MG63 (cell line): ENCODE measurements at regions not wholly inside any gene's neighbourhood (a gene's known extent, or its start where the extent isn't known, plus 50 kb on each side); places are given as distances from the start of the nearest gene placed in this dataset.

Source experiments
- DNase-seq: peaks from one replicate; pipeline ENCODE4 v3.0.0-alpha.2; 2020
- H3K27me3 ChIP-seq: fragments of 250-450 bp; sonication (Bioruptor Pico); 2 replicates; pipeline ENCODE4 v1.5.1; 2020; ENCODE audit warnings: mild to moderate bottlenecking, moderate library complexity
- H3K36me3 ChIP-seq: fragments of 250-450 bp; sonication (Bioruptor Pico); 2 replicates; pipeline ENCODE4 v1.5.1; 2020; ENCODE audit warnings: mild to moderate bottlenecking, moderate library complexity
- H3K4me3 ChIP-seq: fragments of 250-450 bp; sonication (Bioruptor Pico); 2 replicates; pipeline ENCODE4 v1.5.1; 2020; ENCODE audit warnings: mild to moderate bottlenecking, moderate library complexity
- H3K9me3 ChIP-seq: fragments of 250-450 bp; sonication (Bioruptor Pico); 2 replicates; pipeline ENCODE4 v1.5.1; 2020; ENCODE audit warnings: mild to moderate bottlenecking, moderate library complexity

DNA sequence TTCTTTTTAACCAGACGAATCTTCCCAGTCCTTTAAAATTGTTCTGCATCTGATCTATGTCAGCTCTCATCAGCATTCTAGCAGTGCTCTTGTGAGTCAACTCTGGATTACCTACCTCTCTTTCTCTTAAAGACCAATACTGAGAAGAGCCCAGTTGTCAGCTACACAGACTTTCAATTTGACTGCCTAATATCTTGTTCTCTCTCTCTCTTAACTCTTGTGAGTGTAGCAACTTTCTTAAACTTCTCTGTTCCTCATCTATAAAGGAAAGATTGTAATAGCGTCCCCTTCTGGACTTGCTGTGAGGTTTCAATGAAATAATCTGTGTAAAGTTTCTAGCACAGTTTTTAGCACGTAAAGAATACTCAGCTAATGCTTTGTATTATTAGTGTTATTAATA is 499.3 kb upstream of the ADAMTS5 start:
- H3K4me3 ChIP-seq, result no peak overlapping the region
- no peak for DNase-seq
- H3K9me3 ChIP-seq, result peaks cover 4% of the 10 kb centered on the region; the same call in 1 of the 2 replicates
- no peaks in the 10 kb centered on the region for H3K27me3 ChIP-seq
- H3K36me3 ChIP-seq, result no peaks in the 10 kb centered on the region

GRCh38 chr21:27464648-27465047 is 497.8 kb upstream of the ADAMTS5 start:
- no peak overlapping the region for H3K4me3 ChIP-seq
- H3K27me3 ChIP-seq, result no peaks in the 10 kb centered on the region
- H3K9me3 ChIP-seq, result no peaks in the 10 kb centered on the region
- no peak for DNase-seq
- no peaks in the 10 kb centered on the region for H3K36me3 ChIP-seq

DNA sequence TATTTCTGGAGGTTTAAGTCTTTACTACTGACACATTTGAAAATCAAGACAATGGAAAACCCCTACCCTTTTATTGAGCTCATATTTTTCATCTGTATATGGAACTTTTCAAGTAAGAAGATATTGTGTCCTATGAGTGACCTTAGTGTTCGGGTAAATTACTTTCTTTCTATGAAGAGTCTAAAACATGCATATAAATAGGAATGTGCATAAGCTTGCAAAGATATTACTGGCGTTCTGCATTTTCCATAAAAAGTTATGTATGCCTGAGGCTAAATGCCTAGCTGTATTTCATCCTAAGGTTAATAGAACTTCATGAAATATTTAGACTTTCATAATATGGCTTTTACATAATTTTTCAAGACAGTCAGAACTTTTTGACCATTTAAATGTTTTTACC is 495.8 kb upstream of the ADAMTS5 start:
- Histone ChIP-seq H3K9me3 (no peaks in the 10 kb centered on the region), H3K36me3 (no peaks in the 10 kb centered on the region), H3K27me3 (no peaks in the 10 kb centered on the region), H3K4me3 (no peak overlapping the region)
- no peak for DNase-seq

DNA sequence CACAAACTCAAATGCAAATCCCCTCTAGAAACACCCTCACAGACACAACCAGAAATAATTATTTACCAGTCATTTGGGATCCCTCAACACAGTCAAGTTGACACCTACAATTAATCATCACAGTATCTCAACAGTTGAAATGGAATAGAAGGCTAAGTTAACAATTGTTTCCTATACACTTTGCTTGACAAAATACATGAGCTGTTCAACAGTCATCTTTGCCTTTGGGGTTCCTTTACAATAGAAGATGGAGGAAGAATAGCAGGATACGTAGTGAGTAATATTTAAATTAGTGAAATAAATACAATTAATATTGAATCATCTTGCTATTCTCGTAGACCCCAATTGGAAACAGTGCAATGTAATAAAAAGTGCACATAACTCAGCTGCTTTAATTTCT is 487.3 kb upstream of the ADAMTS5 start:
- no peak overlapping the region for H3K4me3 ChIP-seq
- H3K27me3 ChIP-seq, result no peaks in the 10 kb centered on the region
- no peaks in the 10 kb centered on the region for H3K9me3 ChIP-seq
- no peak for DNase-seq
- no peaks in the 10 kb centered on the region for H3K36me3 ChIP-seq

DNA sequence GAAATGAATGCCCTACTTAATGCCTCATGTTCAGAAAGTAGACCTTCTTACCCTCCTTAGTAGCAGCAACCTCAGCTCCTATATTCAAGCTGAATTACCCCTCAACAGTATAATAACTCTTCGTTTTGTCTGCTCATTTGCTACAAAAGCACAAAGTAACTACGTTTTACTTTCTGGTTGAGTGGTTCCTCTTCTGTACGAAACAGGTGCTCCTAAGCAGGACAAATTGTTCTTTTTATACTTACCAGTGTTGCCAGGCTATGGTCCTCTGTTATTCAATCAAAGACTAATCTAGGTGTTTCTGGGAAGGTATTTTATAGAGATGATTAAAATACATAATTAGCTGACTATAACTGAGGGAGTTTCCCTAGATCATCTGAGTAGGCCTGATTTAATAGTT is 484.2 kb upstream of the ADAMTS5 start:
- no peak for DNase-seq
- Histone ChIP-seq H3K4me3 (no peak overlapping the region), H3K36me3 (no peaks in the 10 kb centered on the region), H3K9me3 (no peaks in the 10 kb centered on the region), H3K27me3 (no peaks in the 10 kb centered on the region)

- Histone ChIP-seq H3K36me3 (no peaks in the 10 kb centered on the region), H3K4me3 (no peak overlapping the region), H3K27me3 (no peaks in the 10 kb centered on the region), H3K9me3 (no peaks in the 10 kb centered on the region)
- DNase-seq, result no peak
These were observed 483.3 kb upstream of the ADAMTS5 start for GRCh38 chr21:27450216-27450615.

DNA sequence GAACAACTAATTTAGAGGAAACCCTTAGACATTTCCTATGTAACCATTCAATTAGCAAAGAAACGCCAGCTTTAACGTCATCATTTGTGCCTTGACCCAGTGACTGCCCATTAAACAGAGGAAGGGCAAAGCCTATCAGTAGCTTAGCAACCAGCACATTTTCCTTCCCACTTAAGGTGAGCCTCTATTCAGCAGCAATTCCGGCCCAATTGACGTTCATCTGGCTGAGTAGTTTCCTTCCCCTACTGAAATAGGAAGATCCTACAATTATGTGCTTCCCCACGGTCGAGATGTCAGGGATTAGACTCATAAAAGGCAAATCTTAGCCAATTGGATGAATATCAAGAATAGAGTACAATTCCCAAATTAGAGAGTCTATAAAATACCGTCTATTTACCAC is 482.1 kb upstream of the ADAMTS5 start:
- no peak for DNase-seq
- H3K27me3 ChIP-seq, result no peaks in the 10 kb centered on the region
- no peak overlapping the region for H3K4me3 ChIP-seq
- H3K36me3 ChIP-seq, result no peaks in the 10 kb centered on the region
- H3K9me3 ChIP-seq, result no peaks in the 10 kb centered on the region

DNA sequence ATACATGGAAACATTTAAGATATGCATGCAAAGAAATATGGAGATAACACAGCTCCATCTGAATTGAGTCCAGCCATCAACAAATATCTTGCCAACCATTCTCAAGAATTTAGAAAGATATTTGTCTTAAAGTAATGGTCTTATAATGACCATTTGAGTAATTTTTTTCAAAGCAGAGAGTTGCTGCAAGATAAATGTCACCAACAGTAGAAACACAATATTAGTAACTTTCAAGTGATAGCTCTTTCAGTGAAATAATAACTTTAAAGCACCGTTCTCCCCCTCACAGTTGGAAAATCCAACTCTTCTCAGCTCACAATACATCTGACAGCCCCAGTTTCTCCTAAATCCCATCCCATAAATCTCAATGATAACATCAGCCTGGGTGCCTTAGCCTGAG is 481.0 kb upstream of the ADAMTS5 start:
- Histone ChIP-seq H3K4me3 (no peak overlapping the region), H3K27me3 (no peaks in the 10 kb centered on the region), H3K9me3 (no peaks in the 10 kb centered on the region), H3K36me3 (no peaks in the 10 kb centered on the region)
- DNase-seq, result no peak

GRCh38 chr21:27429710-27430341 is 462.9 kb upstream of the ADAMTS5 start:
- Histone ChIP-seq H3K9me3 (peaks cover 6% of the 10 kb centered on the region; the same call in 1 of the 2 replicates), H3K27me3 (no peaks in the 10 kb centered on the region), H3K36me3 (0 out of 2 replicates have a peak, but pooled peaks cover 2% of the 10 kb centered on the region), H3K4me3 (no peak overlapping the region)
- no peak for DNase-seq

DNA sequence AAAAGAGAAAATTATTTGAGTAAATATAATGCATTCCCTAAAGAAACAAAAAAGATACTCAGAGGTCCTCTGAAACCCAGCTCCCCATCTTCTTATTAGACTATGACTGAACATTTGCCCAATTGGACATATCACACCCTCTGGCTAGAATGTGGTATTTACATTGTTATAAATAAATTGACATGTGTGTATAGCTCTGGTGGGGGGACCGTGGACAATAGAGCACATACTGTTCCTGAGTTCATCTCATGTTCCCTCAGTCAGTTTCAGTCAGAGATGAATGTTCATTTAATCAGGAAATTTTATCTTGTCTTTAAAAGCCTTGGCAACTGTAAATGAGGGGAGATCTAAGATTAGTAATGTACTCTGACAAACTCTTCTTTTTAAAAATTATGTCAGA is 459.3 kb upstream of the ADAMTS5 start:
- Histone ChIP-seq H3K4me3 (no peak overlapping the region), H3K36me3 (0 out of 2 replicates have a peak, but pooled peaks cover 2% of the 10 kb centered on the region), H3K9me3 (peaks cover 4% of the 10 kb centered on the region; the same call in 1 of the 2 replicates), H3K27me3 (no peaks in the 10 kb centered on the region)
- DNase-seq, result no peak

DNA sequence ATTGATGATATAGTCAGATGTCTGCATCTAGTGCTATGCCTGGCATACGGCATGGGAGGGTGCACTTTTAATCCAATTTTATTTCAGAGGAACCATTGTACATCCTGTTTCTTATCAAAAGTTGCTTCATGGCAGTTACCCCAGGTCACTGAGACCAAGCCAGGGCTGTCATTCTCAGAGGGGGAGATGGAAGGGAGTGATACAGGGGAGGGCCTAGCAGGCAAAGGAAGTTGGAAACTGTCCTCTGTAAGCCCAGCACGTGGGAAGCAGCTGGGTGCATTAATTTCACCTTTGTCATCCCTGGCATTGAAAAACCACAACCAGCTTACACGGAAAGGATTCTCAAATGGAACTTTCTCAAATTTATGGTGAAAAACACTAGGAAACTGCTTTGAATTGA is 458.7 kb upstream of the ADAMTS5 start:
- Histone ChIP-seq H3K4me3 (no peak overlapping the region), H3K27me3 (no peaks in the 10 kb centered on the region), H3K36me3 (0 out of 2 replicates have a peak, but pooled peaks cover 2% of the 10 kb centered on the region), H3K9me3 (peaks cover 4% of the 10 kb centered on the region; the same call in 1 of the 2 replicates)
- DNase-seq, result peak; percentile 65

- Histone ChIP-seq H3K27me3 (no peaks in the 10 kb centered on the region), H3K36me3 (0 out of 2 replicates have a peak, but pooled peaks cover 2% of the 10 kb centered on the region), H3K4me3 (no peak overlapping the region), H3K9me3 (peaks cover 4% of the 10 kb centered on the region; the same call in 1 of the 2 replicates)
- no peak for DNase-seq
These were observed 458.3 kb upstream of the ADAMTS5 start for GRCh38 chr21:27425172-27425571.

DNA sequence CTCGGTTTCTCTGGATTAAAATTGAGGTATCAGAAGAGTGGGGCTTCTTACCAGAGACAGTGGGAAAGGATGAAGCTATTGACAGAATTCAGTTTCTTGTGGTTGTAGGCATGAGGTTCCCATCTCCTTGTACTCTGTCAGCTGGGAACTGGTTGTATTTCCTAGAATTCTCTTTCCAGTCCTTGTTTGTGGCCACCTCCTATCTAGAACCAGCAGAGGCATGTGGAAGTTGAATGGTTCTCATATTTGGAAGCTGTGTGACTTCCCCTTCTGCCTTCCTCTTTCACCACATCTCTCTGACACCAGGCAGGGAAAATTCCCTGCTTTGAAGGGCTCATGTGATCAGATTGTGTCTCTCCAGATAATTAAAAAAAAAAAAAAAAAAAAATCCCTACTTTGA is 457.7 kb upstream of the ADAMTS5 start:
- DNase-seq, result no peak
- Histone ChIP-seq H3K4me3 (no peak overlapping the region), H3K27me3 (no peaks in the 10 kb centered on the region), H3K9me3 (peaks cover 4% of the 10 kb centered on the region; the same call in 1 of the 2 replicates), H3K36me3 (0 out of 2 replicates have a peak, but pooled peaks cover 2% of the 10 kb centered on the region)

DNA sequence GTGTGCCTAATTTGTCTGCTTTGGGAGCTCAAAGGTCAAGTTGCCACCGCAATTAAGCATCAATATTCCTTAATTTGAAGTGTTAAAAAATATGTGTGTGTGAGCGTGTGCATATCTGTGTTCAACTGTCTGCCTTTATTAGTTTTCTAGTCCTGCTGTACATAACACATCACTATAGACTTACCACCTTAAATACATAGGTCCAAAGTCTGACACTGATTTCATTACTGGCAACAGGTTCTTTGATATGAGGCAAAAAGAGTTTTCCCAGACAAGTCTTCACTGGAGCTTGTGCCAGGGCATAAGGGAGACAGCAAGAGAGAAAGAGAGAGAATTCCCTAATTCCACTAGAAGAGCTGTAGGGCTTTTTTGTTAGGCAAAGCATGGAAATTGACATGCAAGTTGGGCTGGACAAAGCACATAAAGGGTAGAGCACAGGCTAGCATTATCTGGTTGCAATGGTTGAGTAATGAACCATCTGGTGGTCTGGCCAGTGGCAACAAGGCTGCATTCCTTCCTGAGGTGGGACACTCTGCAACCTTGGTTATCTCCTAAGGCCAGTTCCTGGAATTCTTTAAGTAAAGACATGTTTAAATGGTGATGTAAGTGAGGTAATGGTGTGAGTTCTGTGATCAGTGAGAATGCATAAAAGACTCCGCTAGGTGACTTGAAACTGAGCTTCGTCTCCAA is 457.2 kb upstream of the ADAMTS5 start:
- Histone ChIP-seq H3K9me3 (peaks cover 4% of the 10 kb centered on the region; the same call in 1 of the 2 replicates), H3K36me3 (0 out of 2 replicates have a peak, but pooled peaks cover 2% of the 10 kb centered on the region), H3K4me3 (no peak overlapping the region), H3K27me3 (no peaks in the 10 kb centered on the region)
- DNase-seq, result peak; percentile 61

GRCh38 chr21:27423038-27423437 is 456.1 kb upstream of the ADAMTS5 start:
- peak; percentile 97 for DNase-seq

GRCh38 chr21:27422435-27422834 is 455.5 kb upstream of the ADAMTS5 start:
- Histone ChIP-seq H3K27me3 (no peaks in the 10 kb centered on the region), H3K9me3 (no peaks in the 10 kb centered on the region), H3K4me3 (no peak overlapping the region), H3K36me3 (0 out of 2 replicates have a peak, but pooled peaks cover under 1% of the 10 kb centered on the region)
- no peak for DNase-seq

More at GRCh38 chr21:27423038-27423437, 456.1 kb upstream of the ADAMTS5 start:
- H3K36me3 ChIP-seq, result 0 out of 2 replicates have a peak, but pooled peaks cover 2% of the 10 kb centered on the region
- H3K9me3 ChIP-seq, result peaks cover 2% of the 10 kb centered on the region; the same call in 1 of the 2 replicates
- no peaks in the 10 kb centered on the region for H3K27me3 ChIP-seq
- no peak overlapping the region for H3K4me3 ChIP-seq

GRCh38 chr21:27421654-27422053 is 454.8 kb upstream of the ADAMTS5 start:
- Histone ChIP-seq H3K9me3 (no peaks in the 10 kb centered on the region), H3K27me3 (no peaks in the 10 kb centered on the region), H3K36me3 (no peaks in the 10 kb centered on the region), H3K4me3 (no peak overlapping the region)
- no peak for DNase-seq

DNA sequence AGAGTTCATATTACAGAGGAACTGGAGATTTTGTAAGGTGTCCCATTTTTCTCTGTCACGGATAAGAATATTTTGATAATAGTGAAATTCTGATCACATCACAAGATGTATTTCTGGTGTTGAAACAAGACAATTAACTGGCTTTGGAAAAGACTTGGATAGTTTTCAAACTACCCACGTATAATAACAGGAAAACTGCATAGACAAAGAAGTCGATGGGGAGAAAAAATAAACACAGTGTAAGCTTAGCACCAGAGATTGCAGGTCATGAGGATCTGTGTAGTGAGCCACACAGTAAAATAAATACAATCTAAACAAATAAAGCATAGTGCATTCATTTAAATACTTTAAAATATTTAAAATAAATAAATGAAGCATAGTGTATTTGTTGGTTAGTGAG is 452.3 kb upstream of the ADAMTS5 start:
- DNase-seq, result no peak
- H3K4me3 ChIP-seq, result no peak overlapping the region
- H3K27me3 ChIP-seq, result no peaks in the 10 kb centered on the region
- no peaks in the 10 kb centered on the region for H3K36me3 ChIP-seq
- peaks cover 4% of the 10 kb centered on the region; the same call in 1 of the 2 replicates for H3K9me3 ChIP-seq
